Choroid plexus epithelial cell (primary cell): ENCODE measurements at regions not wholly inside any gene's neighbourhood (a gene's known extent, or its start where the extent isn't known, plus 50 kb on each side); places are given as distances from the start of the nearest gene placed in this dataset.
A peak's percentile ranks its signal among the peaks of the same experiment; 100 is the strongest.

Experiments used
- DNase-seq: peaks from one replicate; pipeline ENCODE4 v3.0.0-alpha.2; 2010; ENCODE audit warnings: low read depth
- H3K4me3 ChIP-seq: 2 replicates; pipeline ENCODE4 v1.5.1; 2011; ENCODE audit warnings: low read depth, mild to moderate bottlenecking, control low read depth, low read length, moderate library complexity
- TF ChIP-seq, protein P1 (sequence below): conservative IDR thresholded peaks from 2 replicates; pipeline ENCODE4 v1.5.1; 2011; ENCODE audit warnings: low read depth, mild to moderate bottlenecking, control low read depth, inconsistent platforms, low read length, moderate library complexity

DNA sequence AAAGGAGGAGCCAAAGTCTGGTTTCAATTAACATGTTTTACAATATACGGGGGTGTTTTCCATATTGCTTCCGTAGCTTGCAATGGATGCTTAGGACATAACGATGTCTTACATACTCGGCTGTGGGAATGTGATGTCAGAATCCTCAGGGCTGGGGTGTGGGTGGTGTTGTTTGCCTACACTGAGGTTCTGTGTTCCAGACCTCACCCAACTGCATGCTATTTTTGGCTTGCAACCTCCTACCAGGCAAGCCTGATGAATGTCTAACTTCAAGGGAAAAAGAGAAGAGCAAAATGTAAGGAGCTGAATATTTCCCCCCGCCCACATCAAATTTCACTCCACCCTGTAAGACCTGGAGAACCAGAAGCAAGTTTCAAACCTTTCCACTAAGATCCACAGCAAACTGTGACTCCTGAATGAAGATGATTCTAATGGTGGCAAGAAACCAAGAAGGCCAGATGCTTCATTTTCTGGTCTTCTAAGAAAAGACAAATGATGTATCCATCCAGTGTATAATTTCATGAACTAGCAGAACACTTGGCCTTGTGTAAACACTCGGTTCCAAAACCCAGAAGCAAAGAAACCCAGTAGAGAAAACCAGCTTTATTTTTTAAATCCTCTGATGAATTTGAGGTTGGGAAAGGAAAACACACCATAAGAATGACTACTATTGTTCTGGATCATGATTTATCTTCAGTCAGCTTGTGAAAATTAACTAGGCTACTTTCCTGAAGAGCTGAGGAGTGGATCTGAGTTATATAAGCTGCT is 227.9 kb downstream of the DACT1 start:
- no peak overlapping the region for H3K4me3 ChIP-seq
- TF ChIP-seq, protein P1, sequence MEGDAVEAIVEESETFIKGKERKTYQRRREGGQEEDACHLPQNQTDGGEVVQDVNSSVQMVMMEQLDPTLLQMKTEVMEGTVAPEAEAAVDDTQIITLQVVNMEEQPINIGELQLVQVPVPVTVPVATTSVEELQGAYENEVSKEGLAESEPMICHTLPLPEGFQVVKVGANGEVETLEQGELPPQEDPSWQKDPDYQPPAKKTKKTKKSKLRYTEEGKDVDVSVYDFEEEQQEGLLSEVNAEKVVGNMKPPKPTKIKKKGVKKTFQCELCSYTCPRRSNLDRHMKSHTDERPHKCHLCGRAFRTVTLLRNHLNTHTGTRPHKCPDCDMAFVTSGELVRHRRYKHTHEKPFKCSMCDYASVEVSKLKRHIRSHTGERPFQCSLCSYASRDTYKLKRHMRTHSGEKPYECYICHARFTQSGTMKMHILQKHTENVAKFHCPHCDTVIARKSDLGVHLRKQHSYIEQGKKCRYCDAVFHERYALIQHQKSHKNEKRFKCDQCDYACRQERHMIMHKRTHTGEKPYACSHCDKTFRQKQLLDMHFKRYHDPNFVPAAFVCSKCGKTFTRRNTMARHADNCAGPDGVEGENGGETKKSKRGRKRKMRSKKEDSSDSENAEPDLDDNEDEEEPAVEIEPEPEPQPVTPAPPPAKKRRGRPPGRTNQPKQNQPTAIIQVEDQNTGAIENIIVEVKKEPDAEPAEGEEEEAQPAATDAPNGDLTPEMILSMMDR, result no peak
- no peak for DNase-seq

DNA sequence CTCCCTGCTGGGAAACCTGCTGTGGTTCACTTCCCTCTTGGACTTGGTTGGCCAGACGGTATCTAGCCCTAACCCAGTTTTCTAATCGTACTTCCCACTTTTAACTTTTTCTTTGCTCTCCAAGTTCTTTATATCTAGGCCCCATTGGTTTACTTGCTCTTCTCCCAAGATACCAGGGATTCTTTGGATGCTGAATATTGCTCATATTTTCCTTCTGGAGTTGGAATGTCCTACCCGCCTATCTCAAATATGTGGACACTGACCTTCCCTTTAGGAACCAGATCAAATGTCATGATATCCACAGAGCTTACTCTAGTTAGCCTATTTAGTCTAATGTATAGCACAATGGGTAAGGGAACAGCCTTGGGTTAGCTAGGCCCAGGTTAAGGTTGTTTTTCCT is 228.6 kb downstream of the DACT1 start:
- TF ChIP-seq, protein P1, result no peak
- H3K4me3 ChIP-seq, result no peak overlapping the region
- peak; percentile 39 for DNase-seq

GRCh38 chr14:58870961-58871360 is 233.2 kb downstream of the DACT1 start:
- H3K4me3 ChIP-seq, result no peak overlapping the region
- TF ChIP-seq, protein P1, result no peak
- no peak for DNase-seq

GRCh38 chr14:58871573-58871972 is 233.8 kb downstream of the DACT1 start:
- H3K4me3 ChIP-seq, result no peak overlapping the region
- TF ChIP-seq, protein P1, result no peak
- no peak for DNase-seq

DNA sequence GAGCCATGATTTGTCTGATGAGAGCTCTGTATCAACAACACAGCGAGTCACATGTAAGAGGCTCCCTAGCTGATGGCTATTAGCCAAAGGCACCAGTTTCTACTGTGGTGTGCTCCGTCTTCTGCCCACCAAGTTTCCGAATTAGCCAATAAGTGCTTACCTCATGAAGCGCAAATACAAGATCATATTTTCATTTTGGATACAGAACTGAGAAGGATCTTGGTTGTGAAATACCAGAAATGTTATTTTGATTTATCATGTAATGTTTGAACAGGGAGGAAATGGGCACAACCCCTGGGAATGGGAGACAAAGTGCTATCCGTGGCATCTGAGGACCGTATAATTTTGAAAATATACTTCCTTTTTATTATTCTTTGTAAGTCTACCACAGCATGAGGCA is 234.3 kb downstream of the DACT1 start:
- H3K4me3 ChIP-seq, result no peak overlapping the region
- DNase-seq, result peak; percentile 57
- TF ChIP-seq, protein P1, result no peak

DNA sequence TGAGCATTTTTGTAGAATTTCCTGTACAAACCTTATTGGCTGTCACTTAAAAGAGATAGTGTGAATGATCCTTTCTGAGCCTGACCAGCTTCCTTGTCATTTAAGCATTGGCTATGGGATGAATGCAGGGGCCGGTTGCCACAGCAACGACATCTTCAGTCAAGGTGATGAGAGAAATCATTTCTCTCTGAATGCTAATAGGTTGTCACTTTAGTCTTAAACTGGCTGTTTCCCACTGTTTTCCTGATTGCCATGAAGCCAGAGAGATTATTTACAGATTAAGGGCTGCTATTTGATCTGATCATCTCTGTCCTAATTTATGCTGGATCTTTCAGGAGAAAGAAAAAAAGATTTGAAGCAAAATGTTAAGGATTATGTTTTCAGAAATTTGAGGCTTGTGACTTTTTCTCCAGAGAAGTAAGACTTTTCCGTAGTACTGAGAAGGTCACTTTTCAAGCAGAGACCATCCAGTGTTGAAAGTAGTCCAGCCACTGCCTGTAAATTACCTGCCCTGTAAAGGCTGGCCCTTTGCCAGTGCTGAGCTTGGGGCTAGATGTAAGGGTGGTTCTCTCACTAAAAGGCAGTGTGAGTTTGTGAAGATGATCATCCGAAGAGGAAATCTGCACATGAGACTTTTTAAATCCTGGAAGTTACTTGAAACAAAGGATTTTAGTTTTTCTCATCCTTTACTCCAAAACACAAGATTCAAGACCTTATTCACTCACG is 235.6 kb downstream of the DACT1 start:
- H3K4me3 ChIP-seq, result no peak overlapping the region

More for the DNA sequence above, 235.6 kb downstream of the DACT1 start:
- DNase-seq, result no peak
- TF ChIP-seq, protein P1, result no peak
